Upper lobe of left lung (tissue), 6 donors: ENCODE measurements at regions not wholly inside any gene's neighbourhood (a gene's known extent, or its start where the extent isn't known, plus 50 kb on each side); places are given as distances from the start of the nearest gene placed in this dataset.
A peak's percentile ranks its signal among the peaks of the same experiment; 100 is the strongest.

Experiments
- ATAC-seq, 2 donors: fragments of 200-7000 bp; cut with Tn5 transposase; one replicate each; pipeline ENCODE4 v1.9.1; 2022; ENCODE audit warnings: mild to moderate bottlenecking in 2 of 2, moderate library complexity in 2 of 2; ENCODE audit not compliant: low FRiP score in 2 of 2
- DNase-seq, 2 donors: peaks; one replicate each; pipeline ENCODE4 v3.0.0-alpha.2; 2019 to 2020
- H3K27ac ChIP-seq, 4 donors: fragments of 200-600 bp; sonication (generic); one replicate each; pipeline ENCODE4 v1.5.1; 2016 to 2019
- H3K27me3 ChIP-seq, 4 donors: fragments of 200-600 bp; sonication (generic); one replicate each; pipeline ENCODE4 v1.5.1; 2017 to 2019
- H3K36me3 ChIP-seq, 4 donors: fragments of 200-600 bp; sonication (generic); one replicate each; pipeline ENCODE4 v1.5.1; 2016 to 2019
- H3K4me1 ChIP-seq, 4 donors: fragments of 200-600 bp; sonication (generic); one replicate each; pipeline ENCODE4 v1.5.1; 2018 to 2019
- H3K4me3 ChIP-seq, 4 donors: fragments of 200-600 bp; sonication (generic); one replicate each; pipeline ENCODE4 v1.5.1; 2017 to 2019; ENCODE audit warnings: mild to moderate bottlenecking in 2 of 4, moderate library complexity in 1 of 4
- H3K9me3 ChIP-seq, 4 donors: fragments of 200-600 bp; sonication (generic); one replicate each; pipeline ENCODE4 v1.5.1; 2018 to 2019
- EP300 ChIP-seq, 4 donors: sonication (generic); formaldehyde crosslinking; IDR thresholded peaks; one replicate each; pipeline ENCODE4 v1.5.1; 2017; ENCODE audit warnings: antibody characterized with exemption in 4 of 4, control low read depth in 2 of 4
- POLR2A ChIP-seq, 4 donors: fragments of 450-650 bp; IDR thresholded peaks; one replicate each; pipeline ENCODE4 v1.5.1; 2016 to 2017; ENCODE audit warnings: antibody characterized with exemption in 4 of 4, mild to moderate bottlenecking in 2 of 4
- POLR2AphosphoS5 ChIP-seq, 2 donors: sonication (generic); formaldehyde crosslinking; IDR thresholded peaks; one replicate each; pipeline ENCODE4 v1.5.1; 2017; ENCODE audit warnings: antibody characterized with exemption in 2 of 2
- WGBS, 2 donors: methylation state at CpG; one replicate each; pipeline ENCODE4 v1.1.5; 2017 to 2018; 5-methylcytosine and 5-hydroxymethylcytosine counted together
- TF ChIP-seq, protein P1 (sequence below), 6 experiments: fragments of 450-650 bp in 4 of 6; fragments of 200-600 bp in 2 of 6; sonication (generic) in 2 of 6; IDR thresholded peaks; one replicate each; pipeline ENCODE4 v1.5.1; 2016 to 2019; ENCODE audit warnings: antibody characterized with exemption in 6 of 6
- donor health status: DM: no; HTN: no; CAD: no; lungs with moderate emphysema.
- donor health status: DM: no; HTN: yes; CAD: no; lungs with severe emphysema.

GRCh38 chr11:130729193-130729592 is 187.1 kb downstream of the SNX19 start:
- H3K9me3 ChIP-seq = peaks cover 0 to 10% (median 6%) of the 10 kb centered on the region in 4 donors
- H3K27ac ChIP-seq = no peak overlapping the region
- DNase-seq = no peak
- ATAC-seq = no peak
- no peaks in the 10 kb centered on the region for H3K36me3 ChIP-seq
- H3K4me3 ChIP-seq = no peak overlapping the region
- TF ChIP-seq POLR2A (IDR thresholded peaks at IDR 0.05) (no peak), EP300 (IDR thresholded peaks at IDR 0.05) (no peak), POLR2AphosphoS5 (IDR thresholded peaks at IDR 0.05) (no peak)
- TF ChIP-seq, protein P1, sequence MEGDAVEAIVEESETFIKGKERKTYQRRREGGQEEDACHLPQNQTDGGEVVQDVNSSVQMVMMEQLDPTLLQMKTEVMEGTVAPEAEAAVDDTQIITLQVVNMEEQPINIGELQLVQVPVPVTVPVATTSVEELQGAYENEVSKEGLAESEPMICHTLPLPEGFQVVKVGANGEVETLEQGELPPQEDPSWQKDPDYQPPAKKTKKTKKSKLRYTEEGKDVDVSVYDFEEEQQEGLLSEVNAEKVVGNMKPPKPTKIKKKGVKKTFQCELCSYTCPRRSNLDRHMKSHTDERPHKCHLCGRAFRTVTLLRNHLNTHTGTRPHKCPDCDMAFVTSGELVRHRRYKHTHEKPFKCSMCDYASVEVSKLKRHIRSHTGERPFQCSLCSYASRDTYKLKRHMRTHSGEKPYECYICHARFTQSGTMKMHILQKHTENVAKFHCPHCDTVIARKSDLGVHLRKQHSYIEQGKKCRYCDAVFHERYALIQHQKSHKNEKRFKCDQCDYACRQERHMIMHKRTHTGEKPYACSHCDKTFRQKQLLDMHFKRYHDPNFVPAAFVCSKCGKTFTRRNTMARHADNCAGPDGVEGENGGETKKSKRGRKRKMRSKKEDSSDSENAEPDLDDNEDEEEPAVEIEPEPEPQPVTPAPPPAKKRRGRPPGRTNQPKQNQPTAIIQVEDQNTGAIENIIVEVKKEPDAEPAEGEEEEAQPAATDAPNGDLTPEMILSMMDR (IDR thresholded peaks at IDR 0.05) = no peak
- no peaks in the 10 kb centered on the region for H3K4me1 ChIP-seq
- H3K27me3 ChIP-seq = no peaks in the 10 kb centered on the region

GRCh38 chr11:130729678-130730300 is 186.5 kb downstream of the SNX19 start:
- Histone ChIP-seq H3K4me3 (no peak overlapping the region), H3K9me3 (peaks cover 0 to 10% (median 6%) of the 10 kb centered on the region in 4 donors), H3K36me3 (no peaks in the 10 kb centered on the region), H3K4me1 (no peaks in the 10 kb centered on the region), H3K27me3 (no peaks in the 10 kb centered on the region), H3K27ac (no peak overlapping the region)
- TF ChIP-seq EP300 (IDR thresholded peaks at IDR 0.05) = no peak
- TF ChIP-seq, protein P1 (IDR thresholded peaks at IDR 0.05) = no peak
- no peak for TF ChIP-seq POLR2A (IDR thresholded peaks at IDR 0.05)
- TF ChIP-seq POLR2AphosphoS5 (IDR thresholded peaks at IDR 0.05) = no peak
- WGBS, 2 donors = 88 to 93% methylated on average over 4 of the region's 4 CpGs
- no peak for ATAC-seq
- DNase-seq = no peak

GRCh38 chr11:130731401-130731800 is 184.9 kb downstream of the SNX19 start:
- no peak for DNase-seq
- TF ChIP-seq EP300 (IDR thresholded peaks at IDR 0.05) (no peak), POLR2AphosphoS5 (IDR thresholded peaks at IDR 0.05) (no peak), POLR2A (IDR thresholded peaks at IDR 0.05) (no peak)
- TF ChIP-seq, protein P1 (IDR thresholded peaks at IDR 0.05) = no peak
- H3K27ac ChIP-seq = no peak overlapping the region
- H3K4me3 ChIP-seq = no peak overlapping the region
- H3K27me3 ChIP-seq = no peaks in the 10 kb centered on the region
- ATAC-seq = no peak
- WGBS, 2 donors = 86 to 91% methylated on average over 5 of the region's 5 CpGs
- no peaks in the 10 kb centered on the region for H3K36me3 ChIP-seq
- no peaks in the 10 kb centered on the region for H3K4me1 ChIP-seq
- peaks cover 0 to 10% (median 6%) of the 10 kb centered on the region in 4 donors for H3K9me3 ChIP-seq

DNA sequence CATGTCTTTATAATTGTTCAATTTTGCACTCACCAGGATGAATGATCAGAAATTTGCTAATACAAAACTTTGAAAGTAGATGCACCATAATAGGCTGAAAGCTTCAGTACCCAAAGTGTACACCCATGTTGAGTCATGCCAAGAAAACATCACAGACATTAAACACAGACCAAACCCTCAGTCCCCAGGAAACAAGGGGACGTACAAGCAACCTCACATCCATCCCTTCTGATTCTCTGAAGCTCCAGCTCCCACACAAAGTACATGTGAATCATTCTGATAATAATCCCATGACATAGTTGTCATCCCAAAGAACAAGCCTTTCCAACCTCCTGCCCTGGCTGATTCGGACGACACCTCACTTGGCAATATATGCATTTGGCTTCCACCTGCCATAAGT is 183.8 kb downstream of the SNX19 start:
- Histone ChIP-seq H3K4me1 (peaks cover 0 to under 1% (median 0%) of the 10 kb centered on the region in 4 donors), H3K4me3 (no peak overlapping the region), H3K27me3 (no peaks in the 10 kb centered on the region), H3K36me3 (no peaks in the 10 kb centered on the region), H3K9me3 (peaks cover 0 to 10% (median 6%) of the 10 kb centered on the region in 4 donors), H3K27ac (no peak overlapping the region)
- TF ChIP-seq EP300 (IDR thresholded peaks at IDR 0.05) (no peak), POLR2A (IDR thresholded peaks at IDR 0.05) (no peak), POLR2AphosphoS5 (IDR thresholded peaks at IDR 0.05) (no peak)
- TF ChIP-seq, protein P1 (IDR thresholded peaks at IDR 0.05) = no peak
- DNase-seq (no peak), ATAC-seq (peak in 1 of 2 donors; percentile 38)
- WGBS, 2 donors = 85 to 95% methylated on average over 3 of the region's 3 CpGs
